HG02884 (cell line): ENCODE measurements at regions not wholly inside any gene's neighbourhood (a gene's known extent, or its start where the extent isn't known, plus 50 kb on each side); places are given as distances from the start of the nearest gene placed in this dataset.
"Not testable (repeated sequence)": the region's sequence is repeated elsewhere in the genome, so short reads cannot be mapped to it uniquely, and the experiment has no call there.

Experiments used
- ATAC-seq: cut with Tn5 transposase; IDR thresholded peaks from one replicate; pipeline ENCODE4 v1.9.1; 2021; ENCODE audit warnings: mild to moderate bottlenecking, moderate library complexity; ENCODE audit not compliant: unreplicated experiment

GRCh38 chr19:28074773-28075172 lies 1138.2 kb downstream of the UQCRFS1 start:
- ATAC-seq = no peak

DNA sequence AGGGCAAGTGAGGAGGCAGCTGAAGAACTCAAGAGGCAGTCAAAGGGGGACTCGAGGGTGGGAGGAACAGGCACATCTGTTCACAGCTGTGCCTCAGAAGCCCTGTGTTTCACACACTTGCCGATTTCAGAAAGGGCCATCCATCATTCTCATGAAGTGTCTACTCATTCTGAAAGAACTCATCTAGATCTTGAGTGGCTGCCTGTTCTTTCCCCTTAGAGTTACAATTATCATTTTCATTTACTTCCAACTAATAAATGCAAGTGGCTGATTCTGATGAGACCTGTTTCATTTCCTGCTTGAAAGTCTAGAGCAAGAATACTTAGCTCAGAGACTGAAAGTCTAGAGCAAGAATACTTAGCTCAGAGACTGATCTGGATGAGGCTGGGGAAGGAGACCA lies 1145.1 kb downstream of the UQCRFS1 start:
- no peak for ATAC-seq

DNA sequence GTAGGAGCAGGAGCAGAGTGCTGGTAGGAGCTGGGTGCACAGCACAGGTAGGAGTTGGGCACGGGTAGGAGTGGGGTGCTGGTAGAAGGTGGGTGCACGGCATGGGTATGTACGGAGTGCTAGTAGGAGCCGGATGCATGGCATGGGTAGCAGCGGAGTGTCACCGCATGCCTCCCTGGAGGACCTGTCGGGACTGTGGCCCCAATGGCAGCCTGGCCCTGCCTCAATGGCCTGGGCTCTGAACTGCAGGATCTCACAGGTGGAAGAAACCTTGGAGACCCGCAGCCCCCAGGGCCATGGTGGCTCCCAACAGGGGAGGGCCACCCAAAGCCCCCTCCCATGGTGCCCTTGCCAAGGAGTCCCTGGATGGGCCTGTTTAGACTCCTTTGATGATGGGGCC lies 1146.0 kb downstream of the UQCRFS1 start:
- ATAC-seq = no peak

GRCh38 chr19:28066161-28066560 lies 1146.8 kb downstream of the UQCRFS1 start:
- no peak for ATAC-seq

GRCh38 chr19:28065026-28065425 lies 1147.9 kb downstream of the UQCRFS1 start:
- ATAC-seq = no peak

DNA sequence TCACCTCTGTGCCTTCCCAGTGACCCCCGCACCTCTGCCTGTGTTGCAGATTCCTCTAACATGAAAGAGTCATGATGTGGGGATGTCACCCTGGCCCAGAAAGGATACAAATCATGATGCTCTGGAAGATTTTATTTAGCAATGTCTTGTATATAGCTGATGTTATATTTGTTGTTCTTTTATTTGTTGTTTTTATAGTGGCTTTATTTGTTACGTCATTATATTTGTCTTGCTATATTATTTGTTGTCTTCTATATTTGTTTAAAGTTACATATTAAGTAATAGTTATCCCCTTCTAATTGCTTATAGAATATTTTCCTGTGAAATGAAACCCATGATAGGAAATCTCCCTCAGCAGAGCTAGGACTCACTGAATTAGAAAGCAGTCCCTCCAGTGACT lies 1149.2 kb downstream of the UQCRFS1 start:
- no peak for ATAC-seq

DNA sequence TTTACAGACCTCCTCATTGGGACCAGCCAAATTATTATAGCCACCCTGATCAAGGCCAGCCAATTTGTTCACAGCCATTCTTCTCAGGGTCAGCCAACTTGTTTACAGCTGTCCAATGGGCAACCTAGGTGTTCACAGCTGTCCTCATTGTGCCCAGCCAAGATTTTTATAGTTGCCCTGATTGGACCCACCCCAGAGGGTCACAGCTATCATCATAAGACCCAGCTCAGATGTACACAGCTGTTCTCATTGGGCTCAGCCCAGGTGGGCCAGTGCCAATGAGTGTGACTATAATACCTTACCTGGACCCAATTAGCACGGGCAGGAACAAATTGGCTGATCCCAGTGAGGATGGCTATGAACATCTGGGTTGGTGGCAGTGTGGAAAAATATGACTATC lies 1151.8 kb downstream of the UQCRFS1 start:
- ATAC-seq = no peak

DNA sequence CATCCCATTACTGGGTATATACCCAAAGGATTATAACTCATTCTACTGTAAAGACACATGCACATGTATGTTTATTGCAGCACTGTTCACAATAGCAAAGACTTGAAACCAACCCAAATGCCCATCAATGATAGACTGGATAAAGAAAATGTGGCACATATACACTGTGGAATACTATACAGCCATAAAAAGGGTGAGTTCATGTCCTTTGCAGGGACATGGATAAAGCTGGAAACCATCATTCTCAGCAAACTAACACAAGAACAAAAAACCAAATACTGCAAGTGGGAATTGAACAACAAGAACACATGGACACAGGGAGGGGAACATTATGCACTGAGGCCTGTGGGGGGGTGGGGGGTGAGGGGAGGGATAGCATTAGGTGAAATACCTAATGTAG lies 1155.9 kb downstream of the UQCRFS1 start:
- not testable (repeated sequence) for ATAC-seq

DNA sequence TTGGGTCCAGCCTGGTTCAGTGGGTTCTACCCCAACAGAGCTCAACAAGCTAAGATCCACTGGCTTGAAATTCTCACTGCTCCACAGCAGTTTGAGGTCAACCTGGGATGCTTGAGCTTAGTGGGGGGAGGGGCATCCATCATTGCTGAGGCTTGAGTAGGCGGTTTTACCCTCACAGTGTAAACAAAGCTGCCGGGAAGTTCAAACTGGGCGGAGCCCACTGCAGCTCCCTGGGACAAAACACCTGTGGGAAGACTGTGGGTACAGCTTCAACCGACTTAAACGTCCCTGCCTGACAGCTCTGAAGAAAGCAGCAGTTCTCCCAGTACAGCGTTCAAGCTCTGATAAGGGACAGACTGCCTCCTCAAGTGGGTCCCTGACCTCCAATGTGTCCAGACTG lies 1161.9 kb downstream of the UQCRFS1 start:
- no peak for ATAC-seq

DNA sequence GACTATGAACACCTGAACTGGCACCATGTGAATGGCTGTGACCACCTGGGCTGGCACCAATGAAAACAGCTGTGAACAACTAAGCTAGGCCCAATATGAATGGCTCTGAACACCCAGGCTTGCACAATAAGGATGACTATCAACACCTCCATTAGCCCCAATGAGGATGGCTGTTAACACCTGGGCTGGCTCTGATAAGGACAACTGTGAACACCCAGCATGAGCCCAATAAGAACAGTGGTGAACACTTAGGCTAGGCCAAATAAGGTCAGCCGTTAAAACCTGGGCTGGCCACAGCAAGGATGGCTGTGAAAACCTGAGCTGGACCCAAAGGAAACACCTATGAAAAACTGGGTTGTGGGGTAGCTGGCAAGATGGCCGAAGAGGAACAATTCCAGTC lies 1163.1 kb downstream of the UQCRFS1 start:
- no peak for ATAC-seq

DNA sequence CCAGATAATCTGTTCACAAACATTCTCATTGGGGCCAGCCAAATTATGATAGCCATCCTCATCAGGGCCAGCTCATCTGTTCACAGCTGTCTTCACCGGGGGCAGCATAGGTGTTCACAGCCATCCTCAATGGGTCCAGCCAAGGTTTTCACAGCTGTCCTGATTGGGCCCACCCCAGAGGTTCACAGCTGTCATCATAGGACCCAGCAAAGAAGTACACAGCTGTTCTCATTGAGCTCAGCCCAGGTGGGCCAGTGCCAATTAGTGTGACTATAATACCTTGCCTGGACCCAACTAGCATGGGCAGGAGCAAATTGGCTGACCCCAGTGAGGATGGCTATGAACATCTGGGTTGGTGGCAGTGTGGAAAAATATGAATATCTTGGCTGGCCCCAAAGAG lies 1166.0 kb downstream of the UQCRFS1 start:
- no peak for ATAC-seq

DNA sequence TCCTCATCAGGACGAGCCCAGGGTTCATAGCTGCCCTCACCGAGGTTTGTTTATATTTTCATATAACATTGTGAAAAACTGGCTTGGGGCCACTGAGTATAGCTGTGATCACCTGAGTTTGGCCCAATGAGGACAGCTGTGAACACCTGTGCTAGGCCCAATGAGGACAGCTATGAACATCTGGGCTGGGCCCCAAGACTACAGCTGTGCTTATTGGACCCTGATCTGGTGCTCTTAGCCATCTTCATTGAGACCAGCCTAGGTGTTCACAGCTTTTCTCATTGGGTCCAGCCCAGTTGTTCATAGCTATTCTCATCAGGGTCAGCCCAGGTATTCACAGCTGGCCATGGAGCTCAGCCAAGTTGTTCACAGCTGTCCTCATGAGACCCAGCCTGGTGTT lies 1167.3 kb downstream of the UQCRFS1 start:
- ATAC-seq = no peak

GRCh38 chr19:28044477-28044876 lies 1168.5 kb downstream of the UQCRFS1 start:
- no peak for ATAC-seq

DNA sequence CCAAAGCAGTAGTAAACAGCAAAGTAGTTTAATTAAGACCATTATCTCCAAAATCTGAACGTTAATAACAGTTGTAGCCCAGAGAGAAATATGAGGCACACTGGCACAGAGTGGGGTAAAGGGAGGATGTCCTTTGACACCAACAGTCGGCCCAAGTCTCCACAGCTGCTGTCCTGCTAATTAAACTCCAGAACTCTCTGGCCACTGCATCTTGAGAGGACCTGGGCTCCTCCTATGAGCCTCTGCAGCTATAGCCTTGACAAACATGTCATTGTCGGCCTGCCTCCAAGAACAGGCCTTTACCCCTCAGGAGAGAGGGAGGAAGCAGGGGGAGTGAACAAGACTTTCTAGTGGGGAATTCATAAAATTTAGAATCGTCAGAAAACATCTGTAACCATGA lies 1170.4 kb downstream of the UQCRFS1 start:
- no peak for ATAC-seq

DNA sequence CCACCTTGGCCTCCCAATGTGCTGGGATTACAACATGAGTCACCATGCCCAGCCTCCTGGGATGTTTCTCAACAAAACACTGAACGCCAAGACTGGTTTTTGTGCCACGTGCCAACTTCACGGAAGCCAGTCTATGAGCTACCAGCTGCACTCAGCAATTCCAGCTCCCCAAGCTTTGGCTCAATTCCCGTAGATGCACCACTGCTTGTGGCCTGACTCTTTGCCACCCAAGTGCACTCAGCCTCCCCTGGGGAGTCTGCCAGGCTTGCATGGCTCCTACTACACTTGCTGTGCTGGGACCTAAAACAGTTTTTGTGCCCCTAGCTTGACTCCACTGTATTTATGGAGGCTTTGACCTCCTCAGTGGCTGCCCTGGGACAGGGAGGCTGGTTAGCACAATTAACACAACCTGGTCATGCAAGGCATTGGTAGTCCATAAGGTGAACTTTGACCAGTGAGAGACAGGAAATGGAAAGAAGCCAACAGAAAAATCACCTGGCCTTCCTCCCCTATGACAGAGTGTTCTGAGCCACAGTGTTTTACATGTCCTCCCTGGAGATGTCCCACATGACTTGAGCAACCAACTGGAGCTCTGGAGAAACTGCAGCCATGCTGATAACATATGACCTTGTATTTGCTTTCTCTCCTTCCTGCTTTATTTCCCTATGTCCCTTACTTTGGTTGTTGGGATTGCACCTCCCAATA lies 1173.1 kb downstream of the UQCRFS1 start:
- no peak for ATAC-seq

DNA sequence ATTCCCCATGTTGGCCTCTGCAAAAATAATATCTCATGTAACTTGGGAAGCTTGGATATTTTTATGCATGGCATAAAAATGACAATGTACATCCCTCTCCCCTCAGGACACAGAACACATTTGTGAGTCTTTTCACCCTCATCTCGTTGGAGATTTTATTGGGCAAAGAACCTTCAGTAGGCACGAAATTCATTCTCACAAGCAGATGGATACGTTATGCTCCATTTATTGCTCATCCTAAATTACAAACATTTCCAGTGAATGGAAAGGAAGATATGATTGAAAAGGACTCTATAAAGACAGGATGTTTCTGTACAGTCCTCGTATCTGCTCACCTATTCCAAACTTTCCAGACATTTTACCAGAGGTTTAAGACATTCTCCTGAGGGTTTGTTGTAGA lies 1175.8 kb downstream of the UQCRFS1 start:
- no peak for ATAC-seq

DNA sequence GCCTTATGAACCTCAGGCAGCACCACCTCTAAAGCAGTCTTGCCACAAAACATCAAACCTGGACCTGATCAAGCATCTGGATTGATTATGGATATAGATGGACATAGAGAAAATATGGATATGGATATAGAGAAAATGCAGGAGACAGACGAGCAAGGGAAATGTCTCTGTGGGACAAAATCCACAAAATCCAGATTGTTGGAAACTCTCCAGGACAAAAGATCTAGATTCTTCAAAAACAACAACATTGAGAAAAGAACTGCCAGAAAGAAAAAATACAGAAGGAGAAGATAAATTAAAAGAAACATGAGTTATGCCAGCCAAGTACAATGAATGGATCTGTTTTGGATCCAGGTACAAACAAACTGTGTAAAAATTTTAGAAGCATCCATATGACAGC lies 1176.5 kb downstream of the UQCRFS1 start:
- no peak for ATAC-seq

- ATAC-seq = no peak
Observed at GRCh38 chr19:28034936-28035335, 1178.0 kb downstream of the UQCRFS1 start.

DNA sequence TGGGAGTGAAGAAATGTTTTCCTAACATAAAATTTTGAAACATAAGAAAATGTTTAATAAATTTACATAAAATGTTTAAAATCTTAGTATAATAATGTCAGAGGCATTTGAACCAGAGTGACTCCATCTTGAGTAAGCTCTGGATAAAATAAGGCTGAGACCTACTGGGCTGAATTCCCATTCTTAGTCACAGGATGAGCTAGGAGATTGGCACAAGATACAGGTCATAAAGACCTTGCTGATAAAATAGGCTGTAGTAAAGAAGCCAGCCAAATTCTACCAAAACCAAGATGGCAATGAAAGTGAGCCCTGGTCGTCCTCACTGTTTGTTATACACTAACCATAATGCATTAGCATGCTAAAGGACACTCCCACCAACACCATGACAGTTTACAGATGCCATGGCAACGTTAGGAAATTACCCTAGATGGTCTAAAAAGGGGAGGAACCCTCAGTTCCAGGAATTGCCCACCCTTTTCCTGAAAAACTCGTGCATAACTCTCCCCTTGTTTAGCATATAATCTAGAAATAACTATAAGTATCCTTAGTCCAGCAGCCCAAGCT lies 1184.0 kb downstream of the UQCRFS1 start:
- ATAC-seq = no peak

DNA sequence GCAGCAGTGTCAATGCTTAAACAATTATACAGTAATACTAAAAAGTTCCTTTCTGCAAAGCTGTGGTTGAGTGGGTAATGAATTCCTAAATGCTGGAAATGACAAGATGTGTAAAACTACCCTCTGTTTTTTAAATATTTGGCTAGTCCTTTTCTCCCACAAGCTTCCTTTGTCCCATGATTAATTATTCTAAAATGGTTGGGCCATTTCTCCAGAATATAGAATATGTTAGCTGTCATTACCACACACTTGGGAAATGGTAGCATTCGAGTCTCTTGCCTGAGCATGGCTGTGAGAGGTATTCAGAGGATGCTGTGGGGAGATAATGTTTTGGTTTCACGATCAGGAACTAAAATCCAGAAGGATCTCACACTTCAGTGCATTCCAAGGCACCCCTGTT lies 1185.8 kb downstream of the UQCRFS1 start:
- ATAC-seq = no peak

DNA sequence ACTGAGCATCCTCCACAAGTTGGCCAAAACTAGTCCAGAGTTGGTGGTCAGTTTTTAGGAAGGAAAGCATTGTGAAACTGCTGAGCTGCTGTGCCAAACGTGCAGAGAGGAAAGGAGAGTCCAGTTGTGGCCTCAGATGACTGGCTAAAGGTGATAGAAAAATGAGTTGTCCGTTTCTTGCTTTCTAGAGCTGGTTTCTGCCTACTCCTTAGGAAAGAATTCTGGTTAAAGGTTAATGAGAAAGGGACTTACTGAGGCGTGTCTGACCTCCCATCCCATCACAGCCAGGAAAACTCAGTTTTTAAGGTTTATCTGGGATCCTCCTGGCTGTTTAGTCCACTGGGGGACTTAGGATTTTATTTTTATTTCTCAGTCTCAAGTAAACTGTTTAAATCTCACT lies 1186.3 kb downstream of the UQCRFS1 start:
- no peak for ATAC-seq

- no peak for ATAC-seq
Observed at GRCh38 chr19:28024920-28025319, 1188.0 kb downstream of the UQCRFS1 start.

- ATAC-seq = no peak
Observed at GRCh38 chr19:28023064-28023463, 1189.9 kb downstream of the UQCRFS1 start.
